Coronary artery (tissue), 2 donors: ENCODE measurements at regions not wholly inside any gene's neighbourhood (a gene's known extent, or its start where the extent isn't known, plus 50 kb on each side); places are given as distances from the start of the nearest gene placed in this dataset.
"Not testable (repeated sequence)": the region's sequence is repeated elsewhere in the genome, so short reads cannot be mapped to it uniquely, and the experiment has no call there.

Source experiments
- DNase-seq: peaks from one replicate; pipeline ENCODE4 v3.0.0-alpha.2; 2017; ENCODE audit warnings: low spot score
- H3K27ac ChIP-seq, 2 donors: fragments of 200-600 bp; sonication (generic); one replicate each; pipeline ENCODE4 v1.5.1; 2016 to 2019
- H3K4me3 ChIP-seq: fragments of 200-600 bp; sonication (generic); 2 replicates; pipeline ENCODE4 v1.5.1; 2016; ENCODE audit warnings: mild to moderate bottlenecking, moderate library complexity
- TF ChIP-seq, protein P1 (sequence below): fragments of 200-600 bp; sonication (generic); IDR thresholded peaks from one replicate; pipeline ENCODE4 v1.5.1; 2019; ENCODE audit warnings: antibody characterized with exemption

DNA sequence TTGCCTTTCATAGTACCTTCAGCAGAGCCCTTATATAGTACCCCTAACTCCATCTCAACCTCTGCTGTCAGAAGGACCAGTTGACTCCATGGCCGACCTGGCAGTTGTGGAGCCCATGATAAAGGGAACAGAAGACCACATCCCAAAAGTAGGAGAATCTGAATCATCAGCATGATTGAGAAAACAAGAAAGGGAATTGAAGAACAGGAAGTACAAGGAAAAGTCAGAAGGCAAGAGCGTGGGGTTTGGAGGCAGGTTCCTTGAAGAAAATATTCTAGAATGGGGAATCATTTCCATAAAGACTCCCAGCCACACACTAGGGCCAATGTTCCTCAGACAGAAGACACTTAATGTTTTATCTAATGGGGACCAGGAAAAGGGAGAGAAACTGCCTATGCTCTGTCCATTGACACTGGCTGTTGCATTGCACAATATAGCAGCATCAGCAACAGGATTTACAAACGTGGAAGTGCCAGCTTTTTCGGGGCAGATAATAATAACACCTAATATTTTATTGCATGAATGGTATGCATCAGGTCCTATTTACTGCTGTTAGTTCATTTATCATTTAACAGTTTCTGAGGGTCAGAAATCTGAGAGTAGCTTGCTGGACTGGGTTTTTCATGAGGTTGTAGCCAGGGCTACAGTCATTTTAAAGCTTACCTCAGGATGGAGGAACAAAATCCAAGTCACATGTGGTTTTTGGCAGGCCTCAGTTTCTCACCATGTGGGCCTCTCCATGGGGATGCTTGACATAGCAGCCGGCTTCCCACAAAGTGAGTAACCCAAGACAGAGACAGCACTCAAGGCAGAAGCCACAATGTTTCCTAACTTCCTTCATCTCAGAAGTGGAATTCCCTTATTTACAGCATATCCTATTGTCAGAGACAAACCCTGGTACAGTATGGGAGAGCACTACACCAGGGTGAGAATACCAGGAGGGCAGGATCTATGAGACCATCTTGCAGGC is 483.4 kb downstream of the PLPP3 start:
- Histone ChIP-seq H3K4me3 (no peak overlapping the region), H3K27ac (peak overlapping the region in 1 of 2 donors; percentile 11)
- DNase-seq: no peak
- TF ChIP-seq, protein P1, sequence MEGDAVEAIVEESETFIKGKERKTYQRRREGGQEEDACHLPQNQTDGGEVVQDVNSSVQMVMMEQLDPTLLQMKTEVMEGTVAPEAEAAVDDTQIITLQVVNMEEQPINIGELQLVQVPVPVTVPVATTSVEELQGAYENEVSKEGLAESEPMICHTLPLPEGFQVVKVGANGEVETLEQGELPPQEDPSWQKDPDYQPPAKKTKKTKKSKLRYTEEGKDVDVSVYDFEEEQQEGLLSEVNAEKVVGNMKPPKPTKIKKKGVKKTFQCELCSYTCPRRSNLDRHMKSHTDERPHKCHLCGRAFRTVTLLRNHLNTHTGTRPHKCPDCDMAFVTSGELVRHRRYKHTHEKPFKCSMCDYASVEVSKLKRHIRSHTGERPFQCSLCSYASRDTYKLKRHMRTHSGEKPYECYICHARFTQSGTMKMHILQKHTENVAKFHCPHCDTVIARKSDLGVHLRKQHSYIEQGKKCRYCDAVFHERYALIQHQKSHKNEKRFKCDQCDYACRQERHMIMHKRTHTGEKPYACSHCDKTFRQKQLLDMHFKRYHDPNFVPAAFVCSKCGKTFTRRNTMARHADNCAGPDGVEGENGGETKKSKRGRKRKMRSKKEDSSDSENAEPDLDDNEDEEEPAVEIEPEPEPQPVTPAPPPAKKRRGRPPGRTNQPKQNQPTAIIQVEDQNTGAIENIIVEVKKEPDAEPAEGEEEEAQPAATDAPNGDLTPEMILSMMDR: no peak

DNA sequence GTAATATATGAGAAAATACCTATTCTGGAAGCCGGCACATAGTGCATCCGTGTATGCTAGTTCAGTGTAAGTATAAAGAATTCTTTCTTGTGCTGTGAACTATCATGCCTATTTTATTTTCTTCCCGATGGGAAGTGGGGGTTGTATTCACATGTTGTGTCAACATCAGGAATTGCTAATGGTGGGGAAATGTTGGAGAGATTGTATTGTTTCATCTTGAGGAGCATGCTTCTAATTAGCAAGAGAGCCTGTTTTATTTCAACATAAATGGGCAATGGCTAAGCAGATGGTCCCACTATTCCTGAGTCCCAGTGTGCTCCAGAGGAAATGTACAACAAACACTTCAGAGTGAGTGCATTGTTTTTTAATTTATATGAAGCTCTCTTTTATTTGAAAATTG is 485.2 kb downstream of the PLPP3 start:
- H3K4me3 ChIP-seq: no peak overlapping the region
- TF ChIP-seq, protein P1: no peak
- H3K27ac ChIP-seq: no peak overlapping the region
- DNase-seq: no peak

DNA sequence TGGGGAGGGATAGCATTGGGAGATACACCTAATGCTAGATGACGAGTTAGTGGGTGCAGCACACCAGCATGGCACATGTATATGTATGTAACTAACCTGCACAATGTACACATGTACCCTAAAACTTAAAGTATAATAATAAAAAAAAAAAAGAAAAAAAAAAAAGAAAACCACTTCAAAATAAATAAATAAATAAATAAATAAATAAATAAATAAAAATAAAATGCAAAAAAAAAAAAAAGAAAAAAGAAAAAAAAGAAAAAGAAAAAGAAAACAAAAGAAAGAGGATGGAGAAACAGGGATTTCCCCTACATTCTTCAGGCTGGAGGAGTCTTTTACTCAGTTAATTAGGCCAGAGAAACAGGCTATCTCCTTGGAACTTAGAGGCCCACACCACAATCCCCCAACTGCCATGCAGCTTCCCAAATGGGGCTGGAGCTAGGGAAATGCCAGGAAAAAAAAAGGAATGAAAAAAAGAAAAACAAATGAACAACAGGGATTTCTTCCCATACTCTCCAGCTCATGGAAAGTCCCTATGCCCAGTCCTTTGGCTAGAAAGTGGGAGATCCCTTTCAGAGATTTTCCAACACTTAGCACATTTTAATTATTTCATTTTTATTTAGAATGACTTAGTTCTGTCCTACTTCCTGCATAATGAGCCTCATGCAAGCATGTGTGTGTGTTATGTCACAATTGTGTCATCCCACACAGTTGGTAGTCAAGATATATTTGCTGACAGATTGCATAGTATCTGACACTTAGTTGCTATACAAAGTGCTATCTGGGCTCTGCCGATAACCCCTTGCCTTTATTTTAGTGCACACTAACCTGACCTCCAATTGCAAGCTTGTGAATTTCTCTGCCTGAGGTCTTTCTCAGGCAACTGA is 486.4 kb downstream of the PLPP3 start:
- no peak overlapping the region for H3K4me3 ChIP-seq
- no peak overlapping the region for H3K27ac ChIP-seq
- TF ChIP-seq, protein P1: no peak
- no peak for DNase-seq

DNA sequence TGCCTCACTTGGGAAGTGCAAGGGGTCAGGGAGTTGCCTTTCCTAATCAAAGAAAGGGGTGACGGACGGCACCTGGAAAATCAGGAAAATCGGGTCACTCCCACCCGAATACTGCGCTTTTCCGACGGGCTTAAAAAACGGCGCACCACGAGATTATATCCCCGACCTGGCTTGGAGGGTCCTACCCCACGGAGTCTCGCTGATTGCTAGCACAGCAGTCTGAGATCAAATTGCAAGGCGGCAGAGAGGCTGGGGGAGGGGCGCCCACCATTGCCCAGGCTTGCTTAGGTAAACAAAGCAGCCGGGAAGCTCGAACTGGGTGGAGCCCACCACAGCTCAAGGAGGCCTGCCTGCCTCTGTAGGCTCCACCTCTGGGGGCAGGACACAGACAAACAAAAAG is 489.5 kb downstream of the PLPP3 start:
- H3K4me3 ChIP-seq, H3K27ac ChIP-seq, DNase-seq: not testable (repeated sequence)

DNA sequence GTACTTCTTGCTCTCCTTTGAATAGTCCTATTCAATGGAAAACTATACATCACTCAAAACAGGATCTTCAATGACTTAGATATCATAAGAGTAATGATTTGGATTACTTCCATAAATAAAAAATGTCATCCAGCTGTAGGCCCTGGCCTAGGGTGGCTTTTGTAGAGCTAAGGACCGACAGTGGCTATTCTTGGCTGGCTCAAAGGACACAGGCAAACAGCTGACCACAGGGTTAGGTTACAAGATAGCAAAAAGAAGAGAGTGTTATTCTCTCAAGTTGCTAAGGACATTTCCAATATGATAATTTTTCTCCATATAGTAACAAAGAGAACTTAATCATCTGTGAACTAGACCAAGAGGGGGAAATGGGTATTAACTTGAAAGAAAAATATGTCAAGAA is 495.1 kb downstream of the PLPP3 start:
- TF ChIP-seq, protein P1: no peak
- DNase-seq: no peak
- no peak overlapping the region for H3K4me3 ChIP-seq

DNA sequence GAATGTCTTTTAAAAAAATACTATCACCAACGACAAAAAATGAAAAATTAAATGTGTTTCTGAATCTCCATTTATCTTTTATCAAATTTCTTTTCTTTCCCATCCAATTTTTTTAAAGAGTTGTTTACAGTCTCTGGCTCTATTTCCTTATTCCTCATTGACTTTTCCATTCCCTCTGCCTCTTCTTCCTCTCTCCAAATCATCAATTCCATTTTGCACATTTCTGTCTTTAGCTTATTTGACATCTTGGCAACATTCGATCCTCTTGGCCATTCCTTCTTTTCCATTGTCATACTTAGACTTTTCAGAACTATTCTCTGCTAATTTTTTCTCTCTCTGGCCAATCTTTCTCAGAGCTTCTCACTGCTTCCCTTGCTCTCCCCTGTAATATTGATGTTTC is 497.6 kb downstream of the PLPP3 start:
- TF ChIP-seq, protein P1: no peak
- H3K4me3 ChIP-seq: no peak overlapping the region
- DNase-seq: no peak
- H3K27ac ChIP-seq: no peak overlapping the region

More for the DNA sequence above, 495.1 kb downstream of the PLPP3 start:
- H3K27ac ChIP-seq: no peak overlapping the region

DNA sequence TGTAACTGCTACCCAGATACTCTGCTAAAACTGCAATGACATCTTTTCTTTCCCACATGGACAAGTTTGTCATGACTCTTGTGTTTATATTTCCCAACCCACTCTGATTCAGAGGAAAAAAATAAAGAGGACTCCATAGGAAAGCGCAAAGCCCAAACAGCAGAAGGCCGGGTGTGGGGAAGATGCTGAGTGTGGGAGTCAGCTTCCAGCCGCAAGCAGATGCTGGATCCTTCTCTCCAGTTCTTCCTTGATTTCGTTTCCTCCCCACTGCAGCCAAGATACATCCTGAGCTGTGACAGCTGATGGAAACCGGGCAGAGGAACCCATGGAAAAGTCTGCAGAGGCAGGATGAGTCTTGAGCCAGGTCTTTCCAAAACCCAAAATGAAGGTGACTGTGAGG is 498.2 kb downstream of the PLPP3 start:
- TF ChIP-seq, protein P1: no peak
- DNase-seq: peak; percentile 79
- Histone ChIP-seq H3K27ac (peak overlapping the region in 1 of 2 donors; percentile 67), H3K4me3 (peak overlapping the region; percentile 34)
